H1 (cell line): ENCODE measurements at regions not wholly inside any gene's neighbourhood (a gene's known extent, or its start where the extent isn't known, plus 50 kb on each side); places are given as distances from the start of the nearest gene placed in this dataset.

Source experiments
- CTCF ChIA-PET: fragments of 300-600 bp; sonication (Branson Sonifier 250); formaldehyde crosslinking; loops from one replicate; lab custom pipeline; 2021; ENCODE audit not compliant: partially characterized antibody; lab: Charles Lee
- POLR2A ChIA-PET: fragments of 300-600 bp; sonication (Branson Sonifier 250); formaldehyde crosslinking; loops from one replicate; lab custom pipeline; 2021; ENCODE audit warnings: inconsistent platforms; ENCODE audit not compliant: partially characterized antibody; lab: Charles Lee
- DNase-seq, 2 experiments: peaks; one replicate each; pipeline versions ENCODE4 v3.0.0 to v3.0.0-alpha.2; 2010 to 2022; ENCODE audit warnings: low spot score in 2 of 2, low read depth in 1 of 2, mixed read lengths in 1 of 2
- FAIRE-seq: peaks from 2 replicates; lab custom pipeline; 2011; peaks lifted over from hg19 to GRCh38; lab: Jason Lieb, UNC
- H2AFZ ChIP-seq: 2 replicates; pipeline ENCODE4 v1.8.1; 2012; ENCODE audit warnings: low read length, inconsistent platforms
- H2AK5ac ChIP-seq: 2 replicates; pipeline ENCODE4 v1.6.1; 2013; ENCODE audit warnings: low read depth, low read length
- H2BK120ac ChIP-seq: replicated peaks from 2 replicates; pipeline ENCODE3; 2013; ENCODE audit warnings: low read depth, low read length, inconsistent platforms
- H2BK12ac ChIP-seq: 2 replicates; pipeline ENCODE4 v1.6.1; 2013; ENCODE audit warnings: low read depth, low read length
- H2BK15ac ChIP-seq: 2 replicates; pipeline ENCODE4 v1.6.1; 2013; ENCODE audit warnings: low read length
- H2BK20ac ChIP-seq: 2 replicates; pipeline ENCODE4 v1.6.1; 2013; ENCODE audit warnings: low read length
- H2BK5ac ChIP-seq: 2 replicates; pipeline ENCODE4 v1.6.1; 2013; ENCODE audit warnings: low read depth, low read length
- H3K14ac ChIP-seq: 2 replicates; pipeline ENCODE4 v1.6.1; 2013; ENCODE audit warnings: inconsistent platforms; ENCODE audit not compliant: insufficient read length
- H3K18ac ChIP-seq: 2 replicates; pipeline ENCODE4 v1.6.1; 2013; ENCODE audit warnings: low read length; ENCODE audit errors: extremely low read depth
- H3K23ac ChIP-seq: 2 replicates; pipeline ENCODE4 v1.6.1; 2013; ENCODE audit warnings: inconsistent platforms; ENCODE audit not compliant: insufficient read length
- H3K23me2 ChIP-seq: 2 replicates; pipeline ENCODE4 v1.6.1; 2013; ENCODE audit warnings: low read depth, low read length
- H3K27ac ChIP-seq: 2 replicates; pipeline ENCODE4 v1.6.1; 2011; ENCODE audit warnings: low read depth, low read length, inconsistent platforms
- H3K27me3 ChIP-seq, 4 experiments: replicated peaks in 1 of 4; 1 replicate in 1 of 4; 2 replicates in 3 of 4; pipeline versions ENCODE4 v1.6.1 to v1.8.1; 2011 to 2013; ENCODE audit warnings: low read length in 3 of 4, mild to moderate bottlenecking in 3 of 4, inconsistent platforms in 2 of 4, mixed read lengths in 2 of 4, moderate library complexity in 1 of 4; ENCODE audit not compliant: control insufficient read depth in 3 of 4, insufficient read depth in 3 of 4; ENCODE audit errors: extremely low read depth in 1 of 4
- H3K36me3 ChIP-seq, 4 experiments: 2 replicates each; pipeline versions ENCODE4 v1.6.1 to v1.8.1; 2011 to 2013; ENCODE audit warnings: mild to moderate bottlenecking in 4 of 4, low read length in 3 of 4, moderate library complexity in 2 of 4, control low read depth in 1 of 4, inconsistent platforms in 1 of 4; ENCODE audit not compliant: insufficient read depth in 4 of 4, control insufficient read depth in 2 of 4
- H3K4ac ChIP-seq: replicated peaks from 2 replicates; pipeline ENCODE3; 2013; ENCODE audit warnings: low read length, low read depth, mixed read lengths, inconsistent platforms; ENCODE audit not compliant: insufficient read length
- H3K4me1 ChIP-seq, 4 experiments: replicated peaks in 1 of 4; 1 replicate in 1 of 4; 2 replicates in 3 of 4; pipeline versions ENCODE4 v1.6.1 to v1.8.1; 2011 to 2013; ENCODE audit warnings: low read length in 3 of 4, inconsistent platforms in 2 of 4, mixed read lengths in 1 of 4; ENCODE audit not compliant: insufficient read depth in 4 of 4, control insufficient read depth in 3 of 4
- H3K4me2 ChIP-seq, 2 experiments: 2 replicates each; pipeline versions ENCODE4 v1.6.1 to v1.8.1; 2011 to 2013; ENCODE audit warnings: low read depth in 2 of 2, low read length in 2 of 2, control low read depth in 1 of 2, inconsistent platforms in 1 of 2, mild to moderate bottlenecking in 1 of 2; ENCODE audit not compliant: insufficient read depth in 1 of 2
- H3K4me3 ChIP-seq, 4 experiments: fragments of 200-600, 300-600 bp in 1 of 4; sonication (generic), shearing (Covaris generic), sonication (Bioruptor Twin) in 1 of 4; 2 replicates each; pipeline versions ENCODE4 v1.5.1 to v1.8.1; 2011 to 2016; ENCODE audit warnings: low read length in 4 of 4, low read depth in 3 of 4, control low read depth in 2 of 4, inconsistent platforms in 2 of 4, mild to moderate bottlenecking in 2 of 4, mixed read lengths in 1 of 4, moderate library complexity in 1 of 4; ENCODE audit not compliant: insufficient read depth in 2 of 4; ENCODE audit errors: extremely low read depth in 1 of 4
- H3K56ac ChIP-seq: replicated peaks from 2 replicates; pipeline ENCODE3; 2013; ENCODE audit warnings: low read depth, mild to moderate bottlenecking, mixed read lengths, low read length, inconsistent platforms; ENCODE audit not compliant: insufficient read length
- H3K79me1 ChIP-seq: 2 replicates; pipeline ENCODE4 v1.6.1; 2013; ENCODE audit warnings: low read depth, low read length, control low read depth
- H3K79me2 ChIP-seq, 2 experiments: 2 replicates each; pipeline versions ENCODE4 v1.6.1 to v1.8.1; 2012 to 2013; ENCODE audit warnings: low read length in 2 of 2, mild to moderate bottlenecking in 2 of 2, inconsistent platforms in 1 of 2; ENCODE audit not compliant: insufficient read depth in 2 of 2, control insufficient read depth in 1 of 2
- H3K9ac ChIP-seq, 4 experiments: replicated peaks in 1 of 4; 1 replicate in 1 of 4; 2 replicates in 3 of 4; pipeline versions ENCODE4 v1.6.1 to v1.8.1; 2011 to 2013; ENCODE audit warnings: low read depth in 3 of 4, low read length in 3 of 4, control low read depth in 2 of 4, mild to moderate bottlenecking in 2 of 4, moderate library complexity in 2 of 4, inconsistent platforms in 1 of 4; ENCODE audit errors: extremely low read depth in 1 of 4
- H3K9me3 ChIP-seq, 2 experiments: 2 replicates each; pipeline versions ENCODE4 v1.6.1 to v1.8.1; 2012 to 2013; ENCODE audit warnings: mild to moderate bottlenecking in 2 of 2, moderate library complexity in 2 of 2, control low read depth in 1 of 2, inconsistent platforms in 1 of 2, low read depth in 1 of 2, low read length in 1 of 2, mixed read lengths in 1 of 2; ENCODE audit not compliant: insufficient read depth in 2 of 2
- H4K20me1 ChIP-seq, 2 experiments: replicated peaks in 1 of 2; 2 replicates each; pipeline versions ENCODE3 to v1.8.1; 2011 to 2013; ENCODE audit warnings: inconsistent platforms in 2 of 2, low read length in 2 of 2, mild to moderate bottlenecking in 1 of 2; ENCODE audit not compliant: insufficient read depth in 2 of 2, control insufficient read depth in 1 of 2
- H4K5ac ChIP-seq: 2 replicates; pipeline ENCODE4 v1.6.1; 2013; ENCODE audit warnings: low read length, low read depth, mixed read lengths, inconsistent platforms; ENCODE audit not compliant: insufficient read length
- H4K8ac ChIP-seq: 2 replicates; pipeline ENCODE4 v1.8.0; 2013; ENCODE audit warnings: mild to moderate bottlenecking, moderate library complexity, low read length, inconsistent platforms; ENCODE audit not compliant: insufficient read depth; ENCODE audit errors: extremely low read depth
- H4K91ac ChIP-seq: replicated peaks from 2 replicates; pipeline ENCODE3; 2013; ENCODE audit warnings: low read length, mixed read lengths, inconsistent platforms; ENCODE audit not compliant: insufficient read length
- BACH1 ChIP-seq: IDR thresholded peaks from 2 replicates; pipeline ENCODE4 v1.6.1; 2012; ENCODE audit warnings: low read length, improper control_type of control experiment
- WGBS, 2 experiments: shearing (Covaris generic) in 1 of 2; methylation state at CpG; one replicate each; pipeline versions ENCODE4 v1.1.6 to v1.1.7; 2013 to 2015; ENCODE audit warnings: low lambda C conversion rate in 2 of 2, mixed read lengths in 2 of 2, inconsistent platforms in 1 of 2, low coverage in 1 of 2, missing lambda C conversion rate in 1 of 2; ENCODE audit not compliant: insufficient replicate concordance in 2 of 2, insufficient coverage in 1 of 2, insufficient read length in 1 of 2; ENCODE audit errors: extremely low coverage in 1 of 2, missing lambda C conversion rate in 1 of 2; 5-methylcytosine and 5-hydroxymethylcytosine counted together

- Histone ChIP-seq H4K5ac (no peak overlapping the region), H3K27ac (no peak overlapping the region), H3K27me3 (peaks cover 0 to 4% (median 0%) of the 10 kb centered on the region in 4 experiments; a peak in 2 of 7 replicates), H2AK5ac (no peak overlapping the region), H3K79me1 (no peaks in the 10 kb centered on the region), H3K56ac (no peak overlapping the region), H2BK12ac (no peak overlapping the region), H4K20me1 (peaks cover 0 to 2% of the 10 kb centered on the region in 2 experiments), H3K4me2 (no peak overlapping the region), H2AFZ (no peak overlapping the region), H3K23me2 (no peaks in the 10 kb centered on the region; the same call in 1 of the 2 replicates), H3K4me1 (no peaks in the 10 kb centered on the region), H2BK5ac (no peak overlapping the region), H4K8ac (no peak overlapping the region), H3K4ac (no peak overlapping the region), H3K14ac (no peak overlapping the region), H2BK20ac (no peak overlapping the region), H4K91ac (no peak overlapping the region), H3K79me2 (no peaks in the 10 kb centered on the region), H3K9ac (no peak overlapping the region), H2BK15ac (no peak overlapping the region), H3K23ac (no peak overlapping the region), H3K36me3 (no peaks in the 10 kb centered on the region), H3K18ac (no peak overlapping the region), H3K9me3 (no peaks in the 10 kb centered on the region), H3K4me3 (no peak overlapping the region), H2BK120ac (no peak overlapping the region)
- POLR2A ChIA-PET = interaction anchor here (1.0 kb wide), 1 partner anchor 24 kb away, joined by 3 read pairs; no protein-coding TSS in a partner anchor
- FAIRE-seq (no peak), DNase-seq (no peak)
- CTCF ChIA-PET = interaction anchor here (1.4 to 1.7 kb wide), 4 partner anchors 10 to 103 kb away, joined by 3 to 5 read pairs (median 4); no protein-coding TSS in a partner anchor
- WGBS, 2 experiments = 78% methylated on average over 2 of the region's 2 CpGs; no CpG with 5 or more reads in 1 of the 2 experiments
- no peak for TF ChIP-seq BACH1
These were observed 143.3 kb downstream of the RRAGC start for GRCh38 chr1:38716229-38716628.
